ENCODE measurements at regions not wholly inside any gene's neighbourhood (a gene's known extent, or its start where the extent isn't known, plus 50 kb on each side); places are given as distances from the start of the nearest gene placed in this dataset.
"Not testable (repeated sequence)": the region's sequence is repeated elsewhere in the genome, so short reads cannot be mapped to it uniquely, and the experiment has no call there.

- not testable (repeated sequence) for DNase-seq (ENCODE audit: low read depth)
These were observed 386.4 kb upstream of the KCND2 start for GRCh38 chr7:119886525-119886924.

- no peak for DNase-seq (ENCODE audit: low read depth)
These were observed 384.7 kb upstream of the KCND2 start for GRCh38 chr7:119888251-119888650.

- DNase-seq (ENCODE audit: low read depth) = no peak
These were observed 382.3 kb upstream of the KCND2 start for GRCh38 chr7:119890631-119891030.

GRCh38 chr7:119895320-119895719, 377.7 kb upstream of the KCND2 start:
- DNase-seq (ENCODE audit: low read depth) = no peak

- no peak for DNase-seq (ENCODE audit: low read depth)
These were observed 376.6 kb upstream of the KCND2 start for GRCh38 chr7:119896386-119896785.

- no peak for DNase-seq (ENCODE audit: low read depth)
These were observed 371.8 kb upstream of the KCND2 start for GRCh38 chr7:119900996-119901672.

- no peak for DNase-seq (ENCODE audit: low read depth)
These were observed 369.9 kb upstream of the KCND2 start for GRCh38 chr7:119903085-119903484.

- no peak for DNase-seq (ENCODE audit: low read depth)
These were observed 367.5 kb upstream of the KCND2 start for GRCh38 chr7:119905495-119905894.

- DNase-seq (ENCODE audit: low read depth) = no peak
These were observed 364.0 kb upstream of the KCND2 start for GRCh38 chr7:119908948-119909347.

GRCh38 chr7:119914119-119914518, 358.9 kb upstream of the KCND2 start:
- DNase-seq (ENCODE audit: low read depth) = not testable (repeated sequence)

GRCh38 chr7:119916501-119916900, 356.5 kb upstream of the KCND2 start:
- no peak for DNase-seq (ENCODE audit: low read depth)

GRCh38 chr7:119918185-119918584, 354.8 kb upstream of the KCND2 start:
- DNase-seq (ENCODE audit: low read depth) = no peak

- DNase-seq (ENCODE audit: low read depth) = no peak
These were observed 353.0 kb upstream of the KCND2 start for GRCh38 chr7:119919986-119920385.

GRCh38 chr7:119925581-119926289, 347.2 kb upstream of the KCND2 start:
- DNase-seq (ENCODE audit: low read depth) = no peak

- no peak for DNase-seq (ENCODE audit: low read depth)
These were observed 343.1 kb upstream of the KCND2 start for GRCh38 chr7:119929891-119930290.

- DNase-seq (ENCODE audit: low read depth) = no peak
These were observed 341.6 kb upstream of the KCND2 start for GRCh38 chr7:119931230-119931824.

- DNase-seq (ENCODE audit: low read depth) = peak; percentile 10
These were observed 337.5 kb upstream of the KCND2 start for GRCh38 chr7:119935418-119936025.

- DNase-seq (ENCODE audit: low read depth) = no peak
These were observed 336.1 kb upstream of the KCND2 start for GRCh38 chr7:119936836-119937235.

GRCh38 chr7:119937745-119938144, 335.2 kb upstream of the KCND2 start:
- DNase-seq (ENCODE audit: low read depth) = no peak

GRCh38 chr7:119943942-119944600, 328.9 kb upstream of the KCND2 start:
- DNase-seq (ENCODE audit: low read depth) = no peak

- DNase-seq (ENCODE audit: low read depth) = no peak
These were observed 328.4 kb upstream of the KCND2 start for GRCh38 chr7:119944601-119944972.

- DNase-seq (ENCODE audit: low read depth) = no peak
These were observed 327.2 kb upstream of the KCND2 start for GRCh38 chr7:119945822-119946221.
